ENCODE measurements at regions not wholly inside any gene's neighbourhood (a gene's known extent, or its start where the extent isn't known, plus 50 kb on each side); places are given as distances from the start of the nearest gene placed in this dataset.

- peaks cover 14% of the 10 kb centered on the region for H3K27me3 Mint-ChIP-seq (ENCODE audit: low read depth)
- no peak overlapping the region for H3K4me3 Mint-ChIP-seq (ENCODE audit: unreplicated experiment)
- no peak for TF ChIP-seq CTCF (IDR thresholded peaks at IDR 0.05)
- H3K27ac Mint-ChIP-seq (ENCODE audit: unreplicated experiment) = no peak overlapping the region
- H3K36me3 Mint-ChIP-seq (ENCODE audit: low read depth) = no peaks in the 10 kb centered on the region
- H3K4me1 Mint-ChIP-seq (ENCODE audit: low read depth) = no peaks in the 10 kb centered on the region
- peaks cover 3% of the 10 kb centered on the region for H3K9me3 Mint-ChIP-seq (ENCODE audit: low read depth)
- no peak for DNase-seq (ENCODE audit: low spot score)
Measured at GRCh38 chr2:48070415-48070814, 164.1 kb upstream of the FBXO11 start.

GRCh38 chr2:48072583-48072982 is 166.3 kb upstream of the FBXO11 start:
- Mint-ChIP-seq H3K36me3 (ENCODE audit: low read depth) (no peaks in the 10 kb centered on the region), H3K27me3 (ENCODE audit: low read depth) (peaks cover 11% of the 10 kb centered on the region), H3K9me3 (ENCODE audit: low read depth) (peaks cover 3% of the 10 kb centered on the region), H3K4me3 (ENCODE audit: unreplicated experiment) (no peak overlapping the region), H3K4me1 (ENCODE audit: low read depth) (no peaks in the 10 kb centered on the region), H3K27ac (ENCODE audit: unreplicated experiment) (no peak overlapping the region)
- no peak for DNase-seq (ENCODE audit: low spot score)
- TF ChIP-seq CTCF (IDR thresholded peaks at IDR 0.05) = no peak

GRCh38 chr2:48075631-48076030 is 169.3 kb upstream of the FBXO11 start:
- H3K27ac Mint-ChIP-seq (ENCODE audit: unreplicated experiment) = no peak overlapping the region
- TF ChIP-seq CTCF (IDR thresholded peaks at IDR 0.05) = no peak
- no peaks in the 10 kb centered on the region for H3K9me3 Mint-ChIP-seq (ENCODE audit: low read depth)
- H3K27me3 Mint-ChIP-seq (ENCODE audit: low read depth) = peaks cover 11% of the 10 kb centered on the region
- no peak overlapping the region for H3K4me3 Mint-ChIP-seq (ENCODE audit: unreplicated experiment)
- H3K36me3 Mint-ChIP-seq (ENCODE audit: low read depth) = no peaks in the 10 kb centered on the region
- no peak for DNase-seq (ENCODE audit: low spot score)
- H3K4me1 Mint-ChIP-seq (ENCODE audit: low read depth) = no peaks in the 10 kb centered on the region

GRCh38 chr2:48080534-48081316 is 174.4 kb upstream of the FBXO11 start:
- Mint-ChIP-seq H3K27ac (ENCODE audit: unreplicated experiment) (no peak overlapping the region), H3K27me3 (ENCODE audit: low read depth) (no peaks in the 10 kb centered on the region), H3K36me3 (ENCODE audit: low read depth) (no peaks in the 10 kb centered on the region), H3K4me1 (ENCODE audit: low read depth) (no peaks in the 10 kb centered on the region), H3K9me3 (ENCODE audit: low read depth) (peaks cover 4% of the 10 kb centered on the region), H3K4me3 (ENCODE audit: unreplicated experiment) (no peak overlapping the region)
- no peak for DNase-seq (ENCODE audit: low spot score)
- TF ChIP-seq CTCF (IDR thresholded peaks at IDR 0.05) = no peak

GRCh38 chr2:48081317-48081628 is 175.0 kb upstream of the FBXO11 start:
- Mint-ChIP-seq H3K9me3 (ENCODE audit: low read depth) (peaks cover 8% of the 10 kb centered on the region), H3K36me3 (ENCODE audit: low read depth) (no peaks in the 10 kb centered on the region), H3K27ac (ENCODE audit: unreplicated experiment) (no peak overlapping the region), H3K4me3 (ENCODE audit: unreplicated experiment) (no peak overlapping the region), H3K4me1 (ENCODE audit: low read depth) (no peaks in the 10 kb centered on the region), H3K27me3 (ENCODE audit: low read depth) (no peaks in the 10 kb centered on the region)
- no peak for DNase-seq (ENCODE audit: low spot score)
- TF ChIP-seq CTCF (IDR thresholded peaks at IDR 0.05) = no peak
